Activated naive CD8-positive, alpha-beta T cell treated with anti-CD3 and anti-CD28 coated beads, Interleukin-2, amount 50 U/mL, for 24 hours (primary cell): ENCODE measurements at regions not wholly inside any gene's neighbourhood (a gene's known extent, or its start where the extent isn't known, plus 50 kb on each side); places are given as distances from the start of the nearest gene placed in this dataset.

ENCODE experiments used
- ATAC-seq: fragments of 150-1000 bp; cut with Tn5 transposase; one replicate; pipeline ENCODE4 v1.10.0; 2021
- DNase-seq: peaks from one replicate; pipeline ENCODE4 v3.0.0; 2021
- H3K27ac Mint-ChIP-seq: one replicate; pipeline ENCODE4 v1.8.0; 2021; ENCODE audit warnings: mild to moderate bottlenecking, mixed read lengths
- H3K27me3 Mint-ChIP-seq: one replicate; pipeline ENCODE4 v1.8.0; 2021; ENCODE audit warnings: mixed read lengths
- H3K36me3 Mint-ChIP-seq: one replicate; pipeline ENCODE4 v1.8.0; 2021; ENCODE audit warnings: low read depth, mixed read lengths
- H3K4me1 Mint-ChIP-seq: one replicate; pipeline ENCODE4 v1.8.0; 2021; ENCODE audit warnings: mixed read lengths
- H3K4me3 Mint-ChIP-seq: one replicate; pipeline ENCODE4 v1.8.0; 2021; ENCODE audit warnings: mild to moderate bottlenecking, moderate library complexity, mixed read lengths
- H3K9me3 Mint-ChIP-seq: one replicate; pipeline ENCODE4 v1.8.0; 2021; ENCODE audit warnings: mixed read lengths

GRCh38 chr17:77599699-77600098 is 358.8 kb upstream of the TNRC6C start:
- no peaks in the 10 kb centered on the region for H3K9me3 Mint-ChIP-seq
- peaks cover 3% of the 10 kb centered on the region for H3K27me3 Mint-ChIP-seq
- no peaks in the 10 kb centered on the region for H3K36me3 Mint-ChIP-seq
- no peak overlapping the region for H3K4me3 Mint-ChIP-seq
- no peak overlapping the region for H3K27ac Mint-ChIP-seq
- peaks cover 6% of the 10 kb centered on the region for H3K4me1 Mint-ChIP-seq
- DNase-seq, result no peak
- ATAC-seq, result no peak

- Mint-ChIP-seq H3K9me3 (no peaks in the 10 kb centered on the region), H3K27me3 (peaks cover 3% of the 10 kb centered on the region), H3K4me3 (no peak overlapping the region), H3K36me3 (no peaks in the 10 kb centered on the region), H3K27ac (no peak overlapping the region), H3K4me1 (no peaks in the 10 kb centered on the region)
- no peak for ATAC-seq
- DNase-seq, result no peak
Measured at GRCh38 chr17:77600346-77600745, 358.2 kb upstream of the TNRC6C start.

GRCh38 chr17:77601054-77601979 is 357.2 kb upstream of the TNRC6C start:
- ATAC-seq (no peak), DNase-seq (no peak)
- H3K4me3 Mint-ChIP-seq, result no peak overlapping the region
- H3K4me1 Mint-ChIP-seq, result no peaks in the 10 kb centered on the region
- H3K27ac Mint-ChIP-seq, result no peak overlapping the region
- H3K36me3 Mint-ChIP-seq, result no peaks in the 10 kb centered on the region
- H3K9me3 Mint-ChIP-seq, result no peaks in the 10 kb centered on the region
- peaks cover 3% of the 10 kb centered on the region for H3K27me3 Mint-ChIP-seq

GRCh38 chr17:77602062-77602746 is 356.3 kb upstream of the TNRC6C start:
- Mint-ChIP-seq H3K4me3 (no peak overlapping the region), H3K27me3 (peaks cover 3% of the 10 kb centered on the region), H3K4me1 (no peaks in the 10 kb centered on the region), H3K36me3 (no peaks in the 10 kb centered on the region), H3K9me3 (no peaks in the 10 kb centered on the region), H3K27ac (no peak overlapping the region)
- DNase-seq, result no peak
- ATAC-seq, result no peak

- H3K9me3 Mint-ChIP-seq, result no peaks in the 10 kb centered on the region
Measured at GRCh38 chr17:77602883-77603640, 355.4 kb upstream of the TNRC6C start.

GRCh38 chr17:77604301-77604972 is 354.1 kb upstream of the TNRC6C start:
- Mint-ChIP-seq H3K9me3 (peaks cover 5% of the 10 kb centered on the region), H3K36me3 (no peaks in the 10 kb centered on the region), H3K27me3 (no peaks in the 10 kb centered on the region), H3K27ac (no peak overlapping the region), H3K4me1 (peaks cover 5% of the 10 kb centered on the region), H3K4me3 (no peak overlapping the region)
- DNase-seq, result no peak
- no peak for ATAC-seq

More at GRCh38 chr17:77602883-77603640, 355.4 kb upstream of the TNRC6C start:
- H3K27me3 Mint-ChIP-seq, result peaks cover 2% of the 10 kb centered on the region
- no peak overlapping the region for H3K4me3 Mint-ChIP-seq
- ATAC-seq (no peak), DNase-seq (no peak)
- H3K27ac Mint-ChIP-seq, result no peak overlapping the region
- no peaks in the 10 kb centered on the region for H3K36me3 Mint-ChIP-seq
- no peaks in the 10 kb centered on the region for H3K4me1 Mint-ChIP-seq

GRCh38 chr17:77604973-77605313 is 353.6 kb upstream of the TNRC6C start:
- Mint-ChIP-seq H3K4me3 (no peak overlapping the region), H3K27ac (no peak overlapping the region), H3K9me3 (peaks cover 5% of the 10 kb centered on the region), H3K4me1 (peaks cover 10% of the 10 kb centered on the region), H3K27me3 (no peaks in the 10 kb centered on the region), H3K36me3 (no peaks in the 10 kb centered on the region)
- DNase-seq (no peak), ATAC-seq (no peak)

GRCh38 chr17:77606146-77606864 is 352.2 kb upstream of the TNRC6C start:
- peaks cover 24% of the 10 kb centered on the region for H3K4me1 Mint-ChIP-seq
- ATAC-seq (no peak), DNase-seq (no peak)
- no peak overlapping the region for H3K27ac Mint-ChIP-seq
- no peak overlapping the region for H3K4me3 Mint-ChIP-seq
- H3K36me3 Mint-ChIP-seq, result no peaks in the 10 kb centered on the region
- peaks cover 5% of the 10 kb centered on the region for H3K9me3 Mint-ChIP-seq
- H3K27me3 Mint-ChIP-seq, result no peaks in the 10 kb centered on the region

- H3K4me3 Mint-ChIP-seq, result no peak overlapping the region
Measured at GRCh38 chr17:77606865-77607210, 351.7 kb upstream of the TNRC6C start.

GRCh38 chr17:77607606-77608005 is 350.9 kb upstream of the TNRC6C start:
- no peak for DNase-seq
- Mint-ChIP-seq H3K27me3 (no peaks in the 10 kb centered on the region), H3K9me3 (peaks cover 5% of the 10 kb centered on the region), H3K27ac (no peak overlapping the region), H3K36me3 (no peaks in the 10 kb centered on the region), H3K4me3 (no peak overlapping the region), H3K4me1 (peaks cover 30% of the 10 kb centered on the region)
- ATAC-seq, result no peak

More at GRCh38 chr17:77606865-77607210, 351.7 kb upstream of the TNRC6C start:
- DNase-seq (no peak), ATAC-seq (no peak)
- no peak overlapping the region for H3K27ac Mint-ChIP-seq
- H3K4me1 Mint-ChIP-seq, result peaks cover 28% of the 10 kb centered on the region
- H3K36me3 Mint-ChIP-seq, result no peaks in the 10 kb centered on the region
- H3K9me3 Mint-ChIP-seq, result peaks cover 5% of the 10 kb centered on the region
- no peaks in the 10 kb centered on the region for H3K27me3 Mint-ChIP-seq

- H3K4me1 Mint-ChIP-seq, result peaks cover 30% of the 10 kb centered on the region
- H3K36me3 Mint-ChIP-seq, result no peaks in the 10 kb centered on the region
- H3K4me3 Mint-ChIP-seq, result no peak overlapping the region
- no peaks in the 10 kb centered on the region for H3K27me3 Mint-ChIP-seq
- H3K9me3 Mint-ChIP-seq, result peaks cover 5% of the 10 kb centered on the region
- ATAC-seq (no peak), DNase-seq (no peak)
- no peak overlapping the region for H3K27ac Mint-ChIP-seq
Measured at GRCh38 chr17:77608431-77608830, 350.1 kb upstream of the TNRC6C start.

GRCh38 chr17:77609553-77610517 is 348.7 kb upstream of the TNRC6C start:
- no peaks in the 10 kb centered on the region for H3K27me3 Mint-ChIP-seq
- peaks cover 5% of the 10 kb centered on the region for H3K9me3 Mint-ChIP-seq
- peaks cover 30% of the 10 kb centered on the region for H3K4me1 Mint-ChIP-seq
- peak; percentile 98 for ATAC-seq
- H3K27ac Mint-ChIP-seq, result peak overlapping the region; percentile 91
- peak; percentile 61 for DNase-seq
- H3K4me3 Mint-ChIP-seq, result peak overlapping the region; percentile 56
- no peaks in the 10 kb centered on the region for H3K36me3 Mint-ChIP-seq

- peaks cover 5% of the 10 kb centered on the region for H3K9me3 Mint-ChIP-seq
- no peaks in the 10 kb centered on the region for H3K36me3 Mint-ChIP-seq
- peak overlapping the region; percentile 91 for H3K27ac Mint-ChIP-seq
- ATAC-seq (peak; percentile 20), DNase-seq (no peak)
- peaks cover 30% of the 10 kb centered on the region for H3K4me1 Mint-ChIP-seq
- H3K27me3 Mint-ChIP-seq, result no peaks in the 10 kb centered on the region
- H3K4me3 Mint-ChIP-seq, result peak overlapping the region; percentile 56
Measured at GRCh38 chr17:77610518-77610893, 348.0 kb upstream of the TNRC6C start.
